ENCODE measurements at regions not wholly inside any gene's neighbourhood (a gene's known extent, or its start where the extent isn't known, plus 50 kb on each side); places are given as distances from the start of the nearest gene placed in this dataset.

DNA sequence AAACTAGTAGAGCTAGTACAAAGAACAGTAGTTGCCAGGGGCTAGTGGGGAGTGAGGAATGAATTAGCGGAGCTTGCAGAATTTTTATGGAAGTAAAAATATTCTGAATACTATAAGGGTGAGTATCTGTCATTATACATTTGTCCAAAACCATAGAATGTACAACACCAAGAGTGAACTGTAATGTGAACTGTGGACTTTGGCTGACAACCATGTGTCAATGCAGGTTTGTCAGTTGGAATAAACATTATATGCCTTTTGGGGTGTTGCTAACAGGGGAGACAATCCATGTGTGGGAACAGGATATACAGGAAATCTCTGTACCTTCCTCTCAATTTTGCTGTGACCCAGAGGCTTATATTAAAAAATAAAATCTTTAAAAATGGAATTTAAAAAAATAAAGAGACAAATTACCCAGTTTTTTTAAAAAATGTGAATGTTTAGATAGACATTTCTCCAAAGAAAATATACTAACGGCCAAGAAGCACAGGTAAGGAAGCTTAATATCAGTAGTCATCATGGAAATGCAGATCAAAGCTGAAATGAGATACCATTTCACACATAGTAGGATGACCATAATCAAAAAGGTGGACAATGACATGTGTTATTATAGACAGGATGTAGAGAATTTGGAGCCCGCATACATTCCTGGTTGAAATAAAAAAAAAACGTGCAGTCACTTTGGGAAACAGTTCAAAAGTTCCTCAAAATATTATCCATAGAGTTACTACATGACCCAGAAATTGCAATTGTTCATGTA is 899.8 kb downstream of the RAB28 start:
- DNase-seq (ENCODE audit: missing footprints) (no peak), ATAC-seq (no peak)

DNA sequence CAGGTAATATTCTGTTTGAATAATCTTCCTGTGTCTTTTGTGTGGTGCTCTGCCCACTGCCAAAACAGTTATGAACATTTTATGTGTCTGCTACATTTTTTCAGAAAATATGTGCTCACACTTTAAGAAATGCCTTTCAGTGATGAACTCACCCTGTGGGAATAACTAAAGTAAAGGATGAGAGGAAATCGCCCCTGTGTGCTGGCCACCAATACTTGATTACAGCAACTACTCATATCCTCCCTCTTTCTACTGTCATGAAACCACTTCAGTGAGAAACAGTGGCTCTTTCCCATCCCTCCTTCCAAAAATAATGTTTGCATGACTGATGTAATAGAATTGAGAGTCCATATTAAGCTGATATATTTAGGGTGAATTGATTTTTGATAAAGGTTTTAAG is 900.9 kb downstream of the RAB28 start:
- ATAC-seq: no peak
- intact Hi-C loops (cut with DNase I): no loop called here
- DNase-seq (ENCODE audit: missing footprints): no peak

More for the DNA sequence above, 899.8 kb downstream of the RAB28 start:
- intact Hi-C loops (cut with DNase I): no loop called here

GRCh38 chr4:12580787-12581186 is 903.4 kb downstream of the RAB28 start:
- ATAC-seq (no peak), DNase-seq (ENCODE audit: missing footprints) (no peak)
- intact Hi-C loops (cut with DNase I): no loop called here

- intact Hi-C loops (cut with DNase I): no loop called here
- ATAC-seq: no peak
- no peak for DNase-seq (ENCODE audit: missing footprints)
Measured at GRCh38 chr4:12579172-12579571, 905.0 kb downstream of the RAB28 start.

- ATAC-seq: no peak
- intact Hi-C loops (cut with DNase I): no loop called here
Measured at GRCh38 chr4:12576409-12576808, 907.7 kb downstream of the RAB28 start.

GRCh38 chr4:12573716-12574115 is 910.4 kb downstream of the RAB28 start:
- intact Hi-C loops (cut with DNase I): no loop called here
- ATAC-seq (no peak), DNase-seq (ENCODE audit: missing footprints) (no peak)

More at GRCh38 chr4:12576409-12576808, 907.7 kb downstream of the RAB28 start:
- DNase-seq (ENCODE audit: missing footprints): no peak

GRCh38 chr4:12562476-12563140 is 921.5 kb downstream of the RAB28 start:
- DNase-seq (ENCODE audit: missing footprints) (no peak), ATAC-seq (peak; percentile 52)
- intact Hi-C loops (cut with DNase I): loop anchor here (5.0 kb wide), 1 partner anchor 75 kb away; no protein-coding TSS in a partner anchor

DNA sequence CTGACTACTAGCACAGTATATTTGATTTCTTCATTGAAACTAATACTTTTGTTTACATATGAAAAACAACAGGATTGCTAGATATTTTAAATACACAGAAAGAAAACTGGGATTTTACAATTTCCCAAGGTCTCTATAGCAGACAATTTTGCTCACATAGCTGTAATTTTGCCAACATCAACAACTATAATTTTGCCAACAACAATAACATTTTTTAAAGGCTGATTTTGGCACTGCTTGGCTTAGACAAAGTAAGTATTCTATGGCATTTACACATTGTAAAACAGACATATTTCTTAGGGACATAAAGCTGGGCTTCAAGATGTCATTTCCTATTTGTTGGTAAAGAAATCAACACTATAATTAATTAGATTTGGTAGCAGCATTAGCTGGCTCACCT is 922.1 kb downstream of the RAB28 start:
- intact Hi-C loops (cut with DNase I): loop anchor here (5.0 kb wide), 1 partner anchor 75 kb away; no protein-coding TSS in a partner anchor
- no peak for ATAC-seq
- no peak for DNase-seq (ENCODE audit: missing footprints)

DNA sequence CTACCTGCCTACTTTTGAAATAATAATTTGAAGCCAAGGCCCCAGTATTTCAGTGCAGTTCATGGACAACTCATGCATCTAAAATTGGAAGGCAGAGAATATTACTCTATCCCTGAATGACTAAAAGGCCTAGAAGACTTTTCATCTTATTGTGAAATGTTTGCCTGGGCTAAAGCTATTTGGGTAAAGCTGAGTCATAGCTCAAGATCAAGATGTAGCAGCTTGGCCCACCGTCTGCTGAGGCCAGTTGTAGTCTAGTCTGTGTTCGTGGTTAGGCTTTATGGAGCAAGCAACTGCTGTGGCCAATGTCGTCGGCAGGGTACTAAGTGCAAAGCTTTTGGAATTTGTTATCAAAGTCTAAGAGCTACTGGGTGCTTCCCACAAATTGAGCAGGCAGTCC is 929.1 kb downstream of the RAB28 start:
- DNase-seq (ENCODE audit: missing footprints) (no peak), ATAC-seq (no peak)

DNA sequence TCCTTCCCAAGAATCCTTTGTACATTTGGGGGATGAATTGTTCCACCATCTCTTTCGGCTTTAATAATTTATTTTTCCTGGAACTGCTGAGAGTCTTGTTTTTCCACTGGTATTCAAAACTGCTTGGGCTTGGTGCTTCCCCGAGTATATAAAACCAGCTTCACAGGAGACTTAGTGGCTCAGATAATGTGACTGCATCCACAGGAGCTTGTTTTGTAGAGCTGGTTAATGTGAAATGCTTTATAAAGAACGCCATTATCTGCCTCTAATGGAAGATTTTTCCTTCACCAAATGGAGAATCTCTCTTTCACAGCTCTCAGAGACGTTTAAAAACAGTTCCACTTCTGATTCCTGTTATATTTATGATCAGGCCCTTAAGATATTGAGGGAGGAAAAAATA is 935.5 kb downstream of the RAB28 start:
- ATAC-seq: no peak
- intact Hi-C loops (cut with DNase I): no loop called here
- DNase-seq (ENCODE audit: missing footprints): no peak

More for the DNA sequence above, 929.1 kb downstream of the RAB28 start:
- intact Hi-C loops (cut with DNase I): no loop called here

- DNase-seq (ENCODE audit: missing footprints) (no peak), ATAC-seq (no peak)
- intact Hi-C loops (cut with DNase I): no loop called here
Measured at GRCh38 chr4:12545812-12546211, 938.3 kb downstream of the RAB28 start.

- intact Hi-C loops (cut with DNase I): no loop called here
- DNase-seq (ENCODE audit: missing footprints): peak; percentile 44
- ATAC-seq: no peak
Measured at GRCh38 chr4:12538162-12538561, 946.0 kb downstream of the RAB28 start.

- DNase-seq (ENCODE audit: missing footprints): no peak
- no peak for ATAC-seq
- intact Hi-C loops (cut with DNase I): no loop called here
Measured at GRCh38 chr4:12534684-12535083, 949.5 kb downstream of the RAB28 start.

DNA sequence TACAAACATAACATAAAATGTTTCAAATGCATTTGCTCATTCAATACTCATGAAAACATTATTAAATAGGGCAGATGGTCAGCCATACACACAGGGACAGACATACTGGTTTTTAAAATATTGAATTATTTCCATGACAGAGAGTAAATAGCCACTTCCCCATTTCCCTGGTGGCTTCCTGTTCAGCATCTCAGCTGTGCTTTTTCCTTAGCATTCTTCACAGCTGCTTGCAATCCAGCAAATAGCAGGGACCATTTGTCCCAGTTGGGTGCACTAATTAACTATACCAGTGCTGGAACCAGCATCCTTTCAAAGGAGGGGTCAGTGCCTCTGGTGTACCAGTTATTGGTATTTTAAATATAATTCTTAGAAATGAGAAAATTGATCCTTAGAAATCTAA is 964.7 kb downstream of the RAB28 start:
- DNase-seq (ENCODE audit: missing footprints) (no peak), ATAC-seq (no peak)
- intact Hi-C loops (cut with DNase I): no loop called here

GRCh38 chr4:12507868-12508481 is 976.2 kb downstream of the RAB28 start:
- no peak for DNase-seq (ENCODE audit: missing footprints)
- no peak for ATAC-seq
- intact Hi-C loops (cut with DNase I): no loop called here

- ATAC-seq: no peak
- DNase-seq (ENCODE audit: missing footprints): no peak
- intact Hi-C loops (cut with DNase I): no loop called here
Measured at GRCh38 chr4:12500409-12500808, 983.7 kb downstream of the RAB28 start.

DNA sequence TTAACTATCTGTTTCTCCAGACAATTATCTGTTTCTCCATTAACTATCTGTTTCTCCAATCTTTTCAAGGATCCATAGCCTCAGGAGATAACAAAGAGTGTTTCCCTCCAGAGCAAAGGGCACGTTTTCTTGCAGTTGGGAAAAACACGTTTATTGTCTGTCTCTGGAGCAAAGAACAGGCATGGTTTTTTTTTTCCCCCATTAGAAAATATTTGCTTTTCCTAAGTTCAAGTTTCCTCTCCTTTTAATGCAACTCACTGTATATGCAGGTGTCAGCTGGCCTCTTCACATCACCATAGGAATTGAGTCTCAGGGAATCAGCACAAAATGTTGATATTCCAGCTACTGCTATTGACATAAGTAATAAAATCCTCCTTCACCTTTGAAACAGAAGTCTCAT is 984.4 kb downstream of the RAB28 start:
- intact Hi-C loops (cut with DNase I): no loop called here
- DNase-seq (ENCODE audit: missing footprints) (no peak), ATAC-seq (no peak)

DNA sequence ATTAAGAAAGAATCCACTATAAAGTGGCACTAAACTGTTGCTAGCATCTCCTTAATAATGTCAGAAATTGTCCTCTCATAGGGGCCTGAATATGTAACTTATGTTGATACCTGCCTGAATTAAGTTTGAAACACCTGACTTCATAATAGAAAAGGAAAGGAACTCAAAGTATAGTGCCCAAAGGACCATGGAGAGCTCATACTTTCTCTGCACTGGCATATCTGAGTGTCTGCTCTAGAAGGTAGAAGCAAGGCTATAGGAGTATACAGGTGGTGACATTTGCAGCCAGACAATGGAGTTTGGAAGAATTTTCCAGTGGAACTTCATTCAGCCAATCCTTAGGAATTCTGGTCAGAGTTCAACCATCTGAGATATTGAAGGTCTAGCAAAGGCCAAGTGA is 988.9 kb downstream of the RAB28 start:
- intact Hi-C loops (cut with DNase I): no loop called here
- no peak for ATAC-seq

GRCh38 chr4:12492730-12493393 is 991.3 kb downstream of the RAB28 start:
- intact Hi-C loops (cut with DNase I): no loop called here
- ATAC-seq (no peak), DNase-seq (ENCODE audit: missing footprints) (no peak)

More for the DNA sequence above, 988.9 kb downstream of the RAB28 start:
- no peak for DNase-seq (ENCODE audit: missing footprints)
